Gastroesophageal sphincter (tissue), 4 donors: ENCODE measurements at regions not wholly inside any gene's neighbourhood (a gene's known extent, or its start where the extent isn't known, plus 50 kb on each side); places are given as distances from the start of the nearest gene placed in this dataset.

ENCODE experiments used
- ATAC-seq: fragments of 150-250 bp; one replicate; pipeline ENCODE4 v1.9.1; 2016; ENCODE audit warnings: mild to moderate bottlenecking, moderate library complexity
- H3K27ac ChIP-seq, 4 donors: fragments of 200-600 bp; sonication (generic) in 3 of 4; 1 replicate in 3 of 4; 2 replicates in 1 of 4; pipeline ENCODE4 v1.5.1; 2016 to 2019
- H3K27me3 ChIP-seq: fragments of 200-600 bp; sonication (generic); one replicate; pipeline ENCODE4 v1.5.1; 2019
- H3K36me3 ChIP-seq, 2 donors: fragments of 200-600 bp; sonication (generic); one replicate each; pipeline ENCODE4 v1.5.1; 2019; ENCODE audit warnings: control low read depth in 1 of 2
- H3K4me1 ChIP-seq, 3 donors: fragments of 200-600 bp; sonication (generic); 1 replicate in 2 of 3; 2 replicates in 1 of 3; pipeline ENCODE4 v1.5.1; 2016 to 2019; ENCODE audit warnings: control low read depth in 2 of 3
- H3K4me3 ChIP-seq, 2 donors: fragments of 200-600 bp; sonication (generic); one replicate each; pipeline ENCODE4 v1.5.1; 2019; ENCODE audit warnings: mild to moderate bottlenecking in 1 of 2, moderate library complexity in 1 of 2
- H3K9me3 ChIP-seq, 3 donors: fragments of 200-600 bp; sonication (generic); one replicate each; pipeline ENCODE4 v1.5.1; 2017 to 2019; ENCODE audit warnings: control low read depth in 2 of 3
- EP300 ChIP-seq: sonication (generic); formaldehyde crosslinking; IDR thresholded peaks from one replicate; pipeline ENCODE4 v1.6.1; 2017; ENCODE audit warnings: antibody characterized with exemption, mild to moderate bottlenecking
- POLR2A ChIP-seq, 2 donors: fragments of 450-650 bp; IDR thresholded peaks; one replicate each; pipeline ENCODE4 v1.6.1; 2017; ENCODE audit warnings: antibody characterized with exemption in 2 of 2, mild to moderate bottlenecking in 2 of 2, moderate library complexity in 1 of 2
- POLR2AphosphoS5 ChIP-seq: sonication (generic); formaldehyde crosslinking; IDR thresholded peaks from one replicate; pipeline ENCODE4 v1.6.1; 2017; ENCODE audit warnings: antibody characterized with exemption
- WGBS, 2 donors: methylation state at CpG; one replicate each; pipeline ENCODE4 v1.1.5; 2018; ENCODE audit warnings: low coverage in 1 of 2; 5-methylcytosine and 5-hydroxymethylcytosine counted together
- TF ChIP-seq, protein P1 (sequence below), 4 experiments: fragments of 200-600 bp in 2 of 4; fragments of 450-650 bp in 2 of 4; sonication (generic) in 1 of 4; IDR thresholded peaks; one replicate each; pipeline ENCODE4 v1.5.1; 2017 to 2019; ENCODE audit warnings: antibody characterized with exemption in 4 of 4, mild to moderate bottlenecking in 2 of 4, moderate library complexity in 2 of 4

DNA sequence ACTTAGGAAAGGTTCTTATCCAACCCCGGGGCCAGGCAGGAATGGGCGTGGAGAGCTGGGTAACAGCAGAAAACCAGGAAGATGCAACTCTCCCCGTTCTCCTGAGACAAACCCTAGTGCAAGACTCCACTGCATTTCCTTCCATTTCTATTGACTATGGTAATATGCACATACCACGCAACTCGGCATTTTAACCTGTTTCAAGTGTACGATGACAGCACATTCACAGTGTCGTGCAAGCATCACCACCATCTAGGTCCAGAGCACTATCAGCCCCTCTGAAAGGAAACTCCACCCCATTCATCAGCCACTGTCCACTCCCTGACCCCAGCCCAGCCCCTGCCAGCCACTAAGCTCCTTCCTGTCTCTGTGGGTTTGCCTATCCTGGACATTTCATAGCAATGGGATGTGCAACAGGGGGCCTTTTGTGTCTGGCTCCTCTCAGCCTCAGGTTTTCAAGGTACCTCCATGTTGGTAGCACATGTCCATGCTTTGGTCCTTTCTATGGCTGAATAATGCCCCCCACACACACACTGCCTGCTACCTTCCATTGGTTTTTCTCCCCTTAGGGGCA, 441.9 kb downstream of the SOX9 start:
- H3K4me1 ChIP-seq, result no peaks in the 10 kb centered on the region
- H3K9me3 ChIP-seq, result no peaks in the 10 kb centered on the region
- H3K27ac ChIP-seq, result no peak overlapping the region
- 60 to 81% methylated on average over 4 to 7 of the region's 7 CpGs for WGBS, 2 donors
- peaks cover 45% of the 10 kb centered on the region for H3K27me3 ChIP-seq
- TF ChIP-seq EP300 (no peak), POLR2AphosphoS5 (no peak), POLR2A (IDR thresholded peaks at IDR 0.05) (no peak)
- TF ChIP-seq, protein P1, sequence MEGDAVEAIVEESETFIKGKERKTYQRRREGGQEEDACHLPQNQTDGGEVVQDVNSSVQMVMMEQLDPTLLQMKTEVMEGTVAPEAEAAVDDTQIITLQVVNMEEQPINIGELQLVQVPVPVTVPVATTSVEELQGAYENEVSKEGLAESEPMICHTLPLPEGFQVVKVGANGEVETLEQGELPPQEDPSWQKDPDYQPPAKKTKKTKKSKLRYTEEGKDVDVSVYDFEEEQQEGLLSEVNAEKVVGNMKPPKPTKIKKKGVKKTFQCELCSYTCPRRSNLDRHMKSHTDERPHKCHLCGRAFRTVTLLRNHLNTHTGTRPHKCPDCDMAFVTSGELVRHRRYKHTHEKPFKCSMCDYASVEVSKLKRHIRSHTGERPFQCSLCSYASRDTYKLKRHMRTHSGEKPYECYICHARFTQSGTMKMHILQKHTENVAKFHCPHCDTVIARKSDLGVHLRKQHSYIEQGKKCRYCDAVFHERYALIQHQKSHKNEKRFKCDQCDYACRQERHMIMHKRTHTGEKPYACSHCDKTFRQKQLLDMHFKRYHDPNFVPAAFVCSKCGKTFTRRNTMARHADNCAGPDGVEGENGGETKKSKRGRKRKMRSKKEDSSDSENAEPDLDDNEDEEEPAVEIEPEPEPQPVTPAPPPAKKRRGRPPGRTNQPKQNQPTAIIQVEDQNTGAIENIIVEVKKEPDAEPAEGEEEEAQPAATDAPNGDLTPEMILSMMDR (IDR thresholded peaks at IDR 0.05), result no peak
- H3K4me3 ChIP-seq, result no peak overlapping the region
- no peaks in the 10 kb centered on the region for H3K36me3 ChIP-seq
- ATAC-seq, result no peak

DNA sequence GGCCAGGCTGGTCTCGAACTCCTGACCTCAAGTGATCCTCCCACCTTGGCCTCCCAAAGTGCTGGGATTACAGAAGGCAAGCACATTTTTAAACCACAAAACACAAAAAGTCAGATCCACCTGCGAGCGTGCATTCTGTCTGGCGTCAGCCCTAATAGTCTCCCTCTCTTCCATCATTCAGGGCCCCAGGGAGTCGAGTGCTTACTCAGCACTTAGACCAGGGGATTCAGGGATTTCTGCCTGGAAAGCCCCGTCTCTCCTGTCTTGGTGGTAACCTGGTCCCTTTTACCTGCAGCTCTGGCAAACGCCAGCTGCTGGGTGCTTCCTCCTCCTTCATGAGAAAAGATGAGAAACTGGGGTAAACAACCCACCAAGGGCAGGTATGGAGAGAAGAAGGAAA, 443.1 kb downstream of the SOX9 start:
- Histone ChIP-seq H3K36me3 (no peaks in the 10 kb centered on the region), H3K27ac (no peak overlapping the region), H3K4me1 (no peaks in the 10 kb centered on the region), H3K27me3 (peaks cover 45% of the 10 kb centered on the region), H3K4me3 (no peak overlapping the region), H3K9me3 (no peaks in the 10 kb centered on the region)
- 79 to 100% methylated on average over 2 to 7 of the region's 7 CpGs for WGBS, 2 donors
- no peak for ATAC-seq
- TF ChIP-seq EP300 (no peak), POLR2AphosphoS5 (no peak), POLR2A (IDR thresholded peaks at IDR 0.05) (no peak)
- TF ChIP-seq, protein P1 (IDR thresholded peaks at IDR 0.05), result no peak

DNA sequence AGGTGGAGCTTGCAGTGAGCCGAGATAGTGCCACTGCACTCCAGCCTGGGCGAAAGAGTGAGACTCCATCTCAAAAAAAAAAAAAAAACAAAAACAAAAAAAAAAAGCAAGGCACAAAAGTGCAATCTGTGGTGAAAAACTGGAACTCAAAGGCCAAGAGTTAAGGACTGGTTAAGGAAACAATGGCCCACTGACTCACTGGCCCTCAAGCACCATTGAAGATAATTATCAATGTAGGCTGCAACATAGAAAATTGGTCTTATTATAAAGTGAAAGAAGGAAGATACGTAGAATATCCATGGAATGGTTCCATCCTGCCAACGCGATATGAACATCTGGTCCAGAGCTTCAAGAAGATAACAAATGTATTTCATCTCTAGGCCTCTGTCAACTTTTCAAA, 444.2 kb downstream of the SOX9 start:
- no peak for ATAC-seq
- H3K4me1 ChIP-seq, result no peaks in the 10 kb centered on the region
- no peak overlapping the region for H3K4me3 ChIP-seq
- H3K36me3 ChIP-seq, result no peaks in the 10 kb centered on the region
- H3K27me3 ChIP-seq, result peaks cover 49% of the 10 kb centered on the region
- no peak for TF ChIP-seq EP300
- no peak for TF ChIP-seq POLR2AphosphoS5
- TF ChIP-seq, protein P1 (IDR thresholded peaks at IDR 0.05), result no peak
- no peak for TF ChIP-seq POLR2A (IDR thresholded peaks at IDR 0.05)
- no peak overlapping the region for H3K27ac ChIP-seq
- 83 to 87% methylated on average over 3 to 5 of the region's 5 CpGs for WGBS, 2 donors
- no peaks in the 10 kb centered on the region for H3K9me3 ChIP-seq

GRCh38 chr17:72565758-72566157, 444.9 kb downstream of the SOX9 start:
- no peaks in the 10 kb centered on the region for H3K9me3 ChIP-seq
- TF ChIP-seq POLR2AphosphoS5, result no peak
- no peak for TF ChIP-seq POLR2A (IDR thresholded peaks at IDR 0.05)
- TF ChIP-seq, protein P1 (IDR thresholded peaks at IDR 0.05), result no peak
- no peak for TF ChIP-seq EP300
- H3K4me1 ChIP-seq, result no peaks in the 10 kb centered on the region
- no peak overlapping the region for H3K27ac ChIP-seq
- no peak for ATAC-seq
- 86 to 95% methylated on average over 3 to 5 of the region's 7 CpGs for WGBS, 2 donors
- H3K4me3 ChIP-seq, result no peak overlapping the region
- H3K27me3 ChIP-seq, result peaks cover 42% of the 10 kb centered on the region
- no peaks in the 10 kb centered on the region for H3K36me3 ChIP-seq

GRCh38 chr17:72566671-72567484, 446.1 kb downstream of the SOX9 start:
- Histone ChIP-seq H3K36me3 (no peaks in the 10 kb centered on the region), H3K4me1 (no peaks in the 10 kb centered on the region), H3K4me3 (no peak overlapping the region), H3K27me3 (peaks cover 41% of the 10 kb centered on the region), H3K27ac (no peak overlapping the region), H3K9me3 (no peaks in the 10 kb centered on the region)
- TF ChIP-seq POLR2A (IDR thresholded peaks at IDR 0.05) (no peak), EP300 (no peak), POLR2AphosphoS5 (no peak)
- TF ChIP-seq, protein P1 (IDR thresholded peaks at IDR 0.05), result no peak
- ATAC-seq, result no peak
- WGBS, 2 donors, result 60 to 77% methylated on average over 5 to 8 of the region's 8 CpGs
